ENCODE measurements at regions not wholly inside any gene's neighbourhood (a gene's known extent, or its start where the extent isn't known, plus 50 kb on each side); places are given as distances from the start of the nearest gene placed in this dataset.
A peak's percentile ranks its signal among the peaks of the same experiment; 100 is the strongest.

- Histone ChIP-seq H3K27ac (ENCODE audit: low read length) (no peak overlapping the region), H3K9me2 (replicated peaks; ENCODE audit: low read length) (no peaks in the 10 kb centered on the region), H4K20me1 (ENCODE audit: low read length) (no peaks in the 10 kb centered on the region), H3K79me2 (ENCODE audit: low read length) (no peaks in the 10 kb centered on the region), H3K4me3 (ENCODE audit: low read length) (no peak overlapping the region), H3K4me1 (ENCODE audit: insufficient read depth, low read length) (no peaks in the 10 kb centered on the region), H3K9me3 (ENCODE audit: low read length) (no peaks in the 10 kb centered on the region), H3F3A (ENCODE audit: low read length, unreplicated experiment) (no peaks in the 10 kb centered on the region), H2AFZ (ENCODE audit: low read length) (no peak overlapping the region), H3K9ac (ENCODE audit: low read length) (no peak overlapping the region), H3K4me2 (ENCODE audit: low read length) (no peak overlapping the region), H3K36me3 (ENCODE audit: low read depth, low read length) (no peaks in the 10 kb centered on the region), H3K27me3 (ENCODE audit: low read length) (no peaks in the 10 kb centered on the region)
- CTCF ChIA-PET: no interaction called here
- POLR2A ChIA-PET (ENCODE audit: unreplicated experiment): no interaction called here
- TF ChIP-seq EZH2phosphoT487 (IDR thresholded peaks at IDR 0.05; ENCODE audit: borderline replicate concordance, low read length) (no peak), CTCF (conservative IDR thresholded peaks at IDR 0.05; ENCODE audit: low read depth, low read length) (no peak), EZH2 (IDR thresholded peaks at IDR 0.05; ENCODE audit: low read length, unreplicated experiment) (no peak)
- no TSS peak for BruUV-seq (replicated peaks)
- intact Hi-C loops (cut with micrococcal nuclease): no loop called here
- ATAC-seq (no peak), DNase-seq (no peak)
Measured at GRCh38 chr16:48471435-48471834, 86.2 kb upstream of the SIAH1 start.

- Histone ChIP-seq H3K27me3 (ENCODE audit: low read length) (no peaks in the 10 kb centered on the region), H2AFZ (ENCODE audit: low read length) (no peak overlapping the region), H3K27ac (ENCODE audit: low read length) (peak overlapping the region; percentile 67), H3K9me2 (replicated peaks; ENCODE audit: low read length) (no peaks in the 10 kb centered on the region), H3K4me3 (ENCODE audit: low read length) (no peak overlapping the region), H3K9ac (ENCODE audit: low read length) (no peak overlapping the region), H3K9me3 (ENCODE audit: low read length) (no peaks in the 10 kb centered on the region), H3F3A (ENCODE audit: low read length, unreplicated experiment) (peaks cover 8% of the 10 kb centered on the region), H3K36me3 (ENCODE audit: low read depth, low read length) (no peaks in the 10 kb centered on the region), H3K79me2 (ENCODE audit: low read length) (no peaks in the 10 kb centered on the region), H4K20me1 (ENCODE audit: low read length) (no peaks in the 10 kb centered on the region), H3K4me1 (ENCODE audit: insufficient read depth, low read length) (peaks cover 19% of the 10 kb centered on the region), H3K4me2 (ENCODE audit: low read length) (no peak overlapping the region)
- intact Hi-C loops (cut with micrococcal nuclease): loop anchor here (1.0 kb wide), 1 partner anchor 96 kb away; no protein-coding TSS in a partner anchor
- DNase-seq: peak; percentile 89
- ChIA-PET POLR2A (ENCODE audit: unreplicated experiment) (no interaction called here), CTCF (no interaction called here)
- ATAC-seq: peak; percentile 84
- no peak for TF ChIP-seq EZH2phosphoT487 (IDR thresholded peaks at IDR 0.05; ENCODE audit: borderline replicate concordance, low read length)
- TF ChIP-seq CTCF (conservative IDR thresholded peaks at IDR 0.05; ENCODE audit: low read depth, low read length): no peak
- no peak for TF ChIP-seq EZH2 (IDR thresholded peaks at IDR 0.05; ENCODE audit: low read length, unreplicated experiment)
- no TSS peak for BruUV-seq (replicated peaks)
Measured at GRCh38 chr16:48462106-48462740, 77.0 kb upstream of the SIAH1 start.

GRCh38 chr16:48459167-48459566 is 74.0 kb upstream of the SIAH1 start:
- H2AFZ ChIP-seq (ENCODE audit: low read length): no peak overlapping the region
- H3K79me2 ChIP-seq (ENCODE audit: low read length): no peaks in the 10 kb centered on the region
- ChIA-PET CTCF (no interaction called here), POLR2A (ENCODE audit: unreplicated experiment) (no interaction called here)
- H3K27me3 ChIP-seq (ENCODE audit: low read length): no peaks in the 10 kb centered on the region
- no peak for DNase-seq
- no peak overlapping the region for H3K9ac ChIP-seq (ENCODE audit: low read length)
- H3K36me3 ChIP-seq (ENCODE audit: low read depth, low read length): no peaks in the 10 kb centered on the region
- H3K27ac ChIP-seq (ENCODE audit: low read length): peak overlapping the region; percentile 62
- peaks cover 19% of the 10 kb centered on the region for H3K4me1 ChIP-seq (ENCODE audit: insufficient read depth, low read length)
- peaks cover 8% of the 10 kb centered on the region for H3F3A ChIP-seq (ENCODE audit: low read length, unreplicated experiment)
- intact Hi-C loops (cut with micrococcal nuclease): loop anchor here (10.0 kb wide), 2 partner anchors 66 to 166 kb away; no protein-coding TSS in a partner anchor
- no peak overlapping the region for H3K4me3 ChIP-seq (ENCODE audit: low read length)
- H4K20me1 ChIP-seq (ENCODE audit: low read length): no peaks in the 10 kb centered on the region
- TF ChIP-seq CTCF (conservative IDR thresholded peaks at IDR 0.05; ENCODE audit: low read depth, low read length): no peak
- no peak for TF ChIP-seq EZH2phosphoT487 (IDR thresholded peaks at IDR 0.05; ENCODE audit: borderline replicate concordance, low read length)
- TF ChIP-seq EZH2 (IDR thresholded peaks at IDR 0.05; ENCODE audit: low read length, unreplicated experiment): no peak
- H3K9me3 ChIP-seq (ENCODE audit: low read length): no peaks in the 10 kb centered on the region
- H3K9me2 ChIP-seq (replicated peaks; ENCODE audit: low read length): no peaks in the 10 kb centered on the region
- no TSS peak for BruUV-seq (replicated peaks)
- no peak for ATAC-seq
- H3K4me2 ChIP-seq (ENCODE audit: low read length): no peak overlapping the region

Measured in PC-3 (cell line).